ENCODE measurements at regions not wholly inside any gene's neighbourhood (a gene's known extent, or its start where the extent isn't known, plus 50 kb on each side); places are given as distances from the start of the nearest gene placed in this dataset.

GRCh38 chr15:87687523-87687870 lies 569.0 kb downstream of the NTRK3 start:
- TF ChIP-seq SP2 (IDR thresholded peaks at IDR 0.05; ENCODE audit: low read length) = no peak
- no peak for TF ChIP-seq CTCF (IDR thresholded peaks at IDR 0.05; ENCODE audit: control extremely low read depth in 1 of 3, insufficient read depth in 1 of 3, low read depth in 1 of 3, low read length in 3 of 3)
- TF ChIP-seq ASH2L (IDR thresholded peaks at IDR 0.05; ENCODE audit: low read length) = no peak
- no peak for TF ChIP-seq GABPA (IDR thresholded peaks at IDR 0.05; ENCODE audit: borderline replicate concordance, insufficient read depth, low read length)
- no peak for TF ChIP-seq RFX5 (IDR thresholded peaks at IDR 0.05; ENCODE audit: borderline replicate concordance, low read depth, low read length)
- no peak for TF ChIP-seq HDAC6 (IDR thresholded peaks at IDR 0.05; ENCODE audit: low read depth, low read length)
- TF ChIP-seq SRF (IDR thresholded peaks at IDR 0.05; ENCODE audit: low read depth, low read length) = no peak
- no peak for TF ChIP-seq EGR1 (IDR thresholded peaks at IDR 0.05; ENCODE audit: borderline replicate concordance, low read depth, low read length)
- no peak for TF ChIP-seq YY1 (IDR thresholded peaks at IDR 0.05; ENCODE audit: low read depth, low read length)
- TF ChIP-seq POLR2AphosphoS5 (IDR thresholded peaks at IDR 0.05; ENCODE audit: low read depth, low read length) = no peak
- no peak for TF ChIP-seq POLR2A (IDR thresholded peaks at IDR 0.05; ENCODE audit: control extremely low read depth in 1 of 2, low read depth in 2 of 2, low read length in 2 of 2)
- TF ChIP-seq KDM5A (IDR thresholded peaks at IDR 0.05; ENCODE audit: low read length) = no peak
- TF ChIP-seq KDM1A (IDR thresholded peaks at IDR 0.05; ENCODE audit: borderline replicate concordance, low read length) = no peak
